ENCODE measurements at regions not wholly inside any gene's neighbourhood (a gene's known extent, or its start where the extent isn't known, plus 50 kb on each side); places are given as distances from the start of the nearest gene placed in this dataset.

- peaks cover 10% of the 10 kb centered on the region for H3K27me3 ChIP-seq (ENCODE audit: control insufficient read depth, insufficient read depth, low read length)
- no peak for TF ChIP-seq CTCF (IDR thresholded peaks at IDR 0.05; ENCODE audit: low read depth, low read length)
- POLR2A ChIA-PET: no interaction called here
These were observed 248.8 kb upstream of the ZMIZ1 start for GRCh38 chr10:78820007-78820362.

GRCh38 chr10:78821052-78821451 lies 247.7 kb upstream of the ZMIZ1 start:
- CTCF ChIA-PET: no interaction called here

More at GRCh38 chr10:78820007-78820362, 248.8 kb upstream of the ZMIZ1 start:
- H3K9me3 ChIP-seq (ENCODE audit: control insufficient read depth, insufficient read depth, low read length): peaks cover 5% of the 10 kb centered on the region; the same call in 1 of the 2 replicates
- no peak overlapping the region for H3K27ac ChIP-seq (ENCODE audit: low read depth, low read length)
- H3K4me3 ChIP-seq (ENCODE audit: low read depth, low read length): no peak overlapping the region
- DNase-seq (ENCODE audit: low read depth, low spot score): no peak
- CTCF ChIA-PET: no interaction called here

GRCh38 chr10:78828647-78829539 lies 239.9 kb upstream of the ZMIZ1 start:
- Histone ChIP-seq H3K9me3 (ENCODE audit: control insufficient read depth, insufficient read depth, low read length) (peaks cover 7% of the 10 kb centered on the region; the same call in 1 of the 2 replicates), H3K27ac (ENCODE audit: low read depth, low read length) (no peak overlapping the region), H3K4me3 (ENCODE audit: low read depth, low read length) (no peak overlapping the region), H3K27me3 (ENCODE audit: control insufficient read depth, insufficient read depth, low read length) (peaks cover 3% of the 10 kb centered on the region)
- CTCF ChIA-PET: no interaction called here
- DNase-seq (ENCODE audit: low read depth, low spot score): no peak
- POLR2A ChIA-PET: interaction anchor here (0.5 kb wide), 1 partner anchor 28 kb away, joined by 3 read pairs; no protein-coding TSS in a partner anchor
- no peak for TF ChIP-seq CTCF (IDR thresholded peaks at IDR 0.05; ENCODE audit: low read depth, low read length)

More at GRCh38 chr10:78821052-78821451, 247.7 kb upstream of the ZMIZ1 start:
- H3K4me3 ChIP-seq (ENCODE audit: low read depth, low read length): no peak overlapping the region
- TF ChIP-seq CTCF (IDR thresholded peaks at IDR 0.05; ENCODE audit: low read depth, low read length): no peak
- peaks cover 10% of the 10 kb centered on the region for H3K27me3 ChIP-seq (ENCODE audit: control insufficient read depth, insufficient read depth, low read length)
- DNase-seq (ENCODE audit: low read depth, low spot score): no peak
- peaks cover 5% of the 10 kb centered on the region; the same call in 1 of the 2 replicates for H3K9me3 ChIP-seq (ENCODE audit: control insufficient read depth, insufficient read depth, low read length)
- POLR2A ChIA-PET: no interaction called here
- H3K27ac ChIP-seq (ENCODE audit: low read depth, low read length): no peak overlapping the region

GRCh38 chr10:78829565-78829964 lies 239.2 kb upstream of the ZMIZ1 start:
- CTCF ChIA-PET: no interaction called here
- Histone ChIP-seq H3K9me3 (ENCODE audit: control insufficient read depth, insufficient read depth, low read length) (peaks cover 7% of the 10 kb centered on the region; the same call in 1 of the 2 replicates), H3K27me3 (ENCODE audit: control insufficient read depth, insufficient read depth, low read length) (peaks cover 3% of the 10 kb centered on the region), H3K4me3 (ENCODE audit: low read depth, low read length) (no peak overlapping the region), H3K27ac (ENCODE audit: low read depth, low read length) (peak overlapping the region; percentile 39)
- POLR2A ChIA-PET: interaction anchor here (0.5 kb wide), 1 partner anchor 27 kb away, joined by 3 read pairs; no protein-coding TSS in a partner anchor
- TF ChIP-seq CTCF (IDR thresholded peaks at IDR 0.05; ENCODE audit: low read depth, low read length): no peak
- DNase-seq (ENCODE audit: low read depth, low spot score): peak; percentile 21
